Natural killer cell (primary cell): ENCODE measurements at regions not wholly inside any gene's neighbourhood (a gene's known extent, or its start where the extent isn't known, plus 50 kb on each side); places are given as distances from the start of the nearest gene placed in this dataset.
"Not testable (repeated sequence)": the region's sequence is repeated elsewhere in the genome, so short reads cannot be mapped to it uniquely, and the experiment has no call there.

ENCODE experiments used
- ATAC-seq, 3 donors: fragments of 150-1000 bp in 2 of 3; fragments of 200-7000 bp in 1 of 3; cut with Tn5 transposase; 1 replicate in 1 of 3; 2 replicates in 2 of 3; pipeline ENCODE4 v1.10.0; 2021; ENCODE audit warnings: mild to moderate bottlenecking in 2 of 3, moderate library complexity in 2 of 3
- DNase-seq, 2 donors: peaks; one replicate each; pipeline versions ENCODE4 v3.0.0 to v3.0.0-alpha.2; 2013 to 2021; ENCODE audit warnings: mixed read lengths in 1 of 2
- H3K27ac ChIP-seq: one replicate; pipeline ENCODE4 v1.5.1; 2013; ENCODE audit warnings: mild to moderate bottlenecking, low read length
- H3K27me3 ChIP-seq: one replicate; pipeline ENCODE4 v1.6.1; 2013; ENCODE audit warnings: low read length; ENCODE audit not compliant: control insufficient read depth, insufficient read depth
- H3K36me3 ChIP-seq: one replicate; pipeline ENCODE4 v1.6.1; 2013; ENCODE audit warnings: low read length; ENCODE audit not compliant: control insufficient read depth, insufficient read depth
- H3K4me1 ChIP-seq: one replicate; pipeline ENCODE4 v1.6.1; 2013; ENCODE audit warnings: low read length; ENCODE audit not compliant: control insufficient read depth, insufficient read depth
- H3K4me3 ChIP-seq: one replicate; pipeline ENCODE4 v1.5.1; 2013; ENCODE audit warnings: low read length
- H3K9me3 ChIP-seq: one replicate; pipeline ENCODE4 v1.6.1; 2013; ENCODE audit warnings: low read length; ENCODE audit not compliant: control insufficient read depth, insufficient read depth
- H3K27ac Mint-ChIP-seq, 2 donors: one replicate each; pipeline ENCODE4 v1.8.0; 2022; ENCODE audit warnings: mild to moderate bottlenecking in 2 of 2, mixed read lengths in 2 of 2, moderate library complexity in 1 of 2
- H3K27me3 Mint-ChIP-seq, 2 donors: one replicate each; pipeline ENCODE4 v1.8.0; 2022; ENCODE audit warnings: low read depth in 2 of 2, mixed read lengths in 2 of 2
- H3K36me3 Mint-ChIP-seq: one replicate; pipeline ENCODE4 v1.8.0; 2022; ENCODE audit warnings: mixed read lengths
- H3K4me1 Mint-ChIP-seq, 2 donors: one replicate each; pipeline ENCODE4 v1.8.0; 2022; ENCODE audit warnings: mixed read lengths in 2 of 2
- H3K4me3 Mint-ChIP-seq: one replicate; pipeline ENCODE4 v1.8.0; 2022; ENCODE audit warnings: mild to moderate bottlenecking, moderate library complexity, mixed read lengths
- H3K9me3 Mint-ChIP-seq, 2 donors: one replicate each; pipeline ENCODE4 v1.8.0; 2022; ENCODE audit warnings: mixed read lengths in 2 of 2
- WGBS: methylation state at CpG from one replicate; pipeline ENCODE4 v1.1.7; 2013; ENCODE audit warnings: missing lambda C conversion rate; ENCODE audit not compliant: insufficient coverage; 5-methylcytosine and 5-hydroxymethylcytosine counted together
- intact Hi-C: fragments of 100-400 bp; cut with micrococcal nuclease; formaldehyde crosslinking; loops from one replicate; pipeline ENCODE4 v1.14.2; 2022
- TF ChIP-seq, protein P1 (sequence below): fragments of 200-600 bp; IDR thresholded peaks from one replicate; pipeline ENCODE4 v1.8.0; 2022; ENCODE audit warnings: antibody characterized with exemption

DNA sequence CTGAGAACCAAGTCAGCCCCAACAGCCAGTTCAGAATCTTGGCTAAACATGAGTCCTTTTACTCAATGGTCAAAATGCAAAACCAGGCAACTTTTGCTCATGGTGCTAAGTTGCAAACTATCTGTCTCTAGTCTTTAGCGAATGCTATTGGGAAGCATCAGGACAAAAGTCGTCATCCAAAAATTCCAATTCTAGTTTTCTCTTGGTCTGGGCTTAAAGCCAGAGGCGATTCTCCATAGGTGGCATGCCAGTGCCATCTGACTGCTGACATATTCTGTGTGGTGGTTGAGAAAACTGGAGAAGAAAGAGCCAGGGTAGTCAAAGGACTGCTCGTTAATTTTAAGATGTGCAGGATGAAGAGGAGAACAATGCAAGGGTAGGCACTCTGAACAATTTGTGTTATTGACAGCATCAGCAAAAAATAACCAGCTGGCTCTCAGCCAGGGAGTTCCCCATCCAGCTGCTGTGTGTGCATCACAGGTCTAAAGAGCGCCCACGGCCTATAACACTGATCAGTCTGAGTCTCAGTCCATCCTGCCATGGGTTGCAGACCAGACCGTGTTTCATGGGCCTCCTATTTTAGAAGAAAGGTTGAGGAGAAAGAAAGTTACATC lies 313.6 kb downstream of the ALDH8A1 start:
- TF ChIP-seq, protein P1, sequence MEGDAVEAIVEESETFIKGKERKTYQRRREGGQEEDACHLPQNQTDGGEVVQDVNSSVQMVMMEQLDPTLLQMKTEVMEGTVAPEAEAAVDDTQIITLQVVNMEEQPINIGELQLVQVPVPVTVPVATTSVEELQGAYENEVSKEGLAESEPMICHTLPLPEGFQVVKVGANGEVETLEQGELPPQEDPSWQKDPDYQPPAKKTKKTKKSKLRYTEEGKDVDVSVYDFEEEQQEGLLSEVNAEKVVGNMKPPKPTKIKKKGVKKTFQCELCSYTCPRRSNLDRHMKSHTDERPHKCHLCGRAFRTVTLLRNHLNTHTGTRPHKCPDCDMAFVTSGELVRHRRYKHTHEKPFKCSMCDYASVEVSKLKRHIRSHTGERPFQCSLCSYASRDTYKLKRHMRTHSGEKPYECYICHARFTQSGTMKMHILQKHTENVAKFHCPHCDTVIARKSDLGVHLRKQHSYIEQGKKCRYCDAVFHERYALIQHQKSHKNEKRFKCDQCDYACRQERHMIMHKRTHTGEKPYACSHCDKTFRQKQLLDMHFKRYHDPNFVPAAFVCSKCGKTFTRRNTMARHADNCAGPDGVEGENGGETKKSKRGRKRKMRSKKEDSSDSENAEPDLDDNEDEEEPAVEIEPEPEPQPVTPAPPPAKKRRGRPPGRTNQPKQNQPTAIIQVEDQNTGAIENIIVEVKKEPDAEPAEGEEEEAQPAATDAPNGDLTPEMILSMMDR: no peak
- no peak overlapping the region for H3K4me3 ChIP-seq

DNA sequence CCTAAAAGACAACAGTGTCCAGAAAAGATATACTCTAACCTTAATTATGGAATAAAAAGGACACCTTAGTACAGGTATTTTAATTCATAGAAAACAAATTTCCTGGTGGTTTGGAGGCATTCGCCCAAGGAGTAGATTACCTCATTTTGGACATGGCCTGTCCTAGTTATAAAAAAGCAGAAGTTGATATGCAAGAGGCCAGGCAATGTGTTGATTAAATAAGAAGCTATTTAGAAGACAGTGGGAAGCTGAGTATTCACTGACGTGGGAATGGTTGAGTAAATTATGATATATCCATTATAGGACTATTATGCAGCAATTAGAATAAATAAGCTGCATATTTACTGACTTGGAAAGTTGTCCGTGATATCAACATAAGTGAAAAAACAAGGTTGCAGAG lies 314.9 kb downstream of the ALDH8A1 start:
- WGBS: 90% methylated on average over 3 of the region's 3 CpGs
- no peak for ATAC-seq
- H3K36me3 Mint-ChIP-seq: no peaks in the 10 kb centered on the region

More for the DNA sequence above, 313.6 kb downstream of the ALDH8A1 start:
- Mint-ChIP-seq H3K27me3 (peaks cover 8 to 10% of the 10 kb centered on the region in 2 donors), H3K36me3 (no peaks in the 10 kb centered on the region), H3K4me3 (no peak overlapping the region), H3K27ac (no peak overlapping the region), H3K4me1 (peaks cover 14 to 17% of the 10 kb centered on the region in 2 donors), H3K9me3 (no peaks in the 10 kb centered on the region)
- no peak overlapping the region for H3K27ac ChIP-seq
- H3K4me1 ChIP-seq: peaks cover 9% of the 10 kb centered on the region
- intact Hi-C loops: no loop called here
- H3K36me3 ChIP-seq: no peaks in the 10 kb centered on the region
- H3K27me3 ChIP-seq: no peaks in the 10 kb centered on the region
- peak in 1 of 2 donors; percentile 68 for DNase-seq
- 88% methylated on average over 6 of the region's 7 CpGs for WGBS
- no peaks in the 10 kb centered on the region for H3K9me3 ChIP-seq
- no peak for ATAC-seq

DNA sequence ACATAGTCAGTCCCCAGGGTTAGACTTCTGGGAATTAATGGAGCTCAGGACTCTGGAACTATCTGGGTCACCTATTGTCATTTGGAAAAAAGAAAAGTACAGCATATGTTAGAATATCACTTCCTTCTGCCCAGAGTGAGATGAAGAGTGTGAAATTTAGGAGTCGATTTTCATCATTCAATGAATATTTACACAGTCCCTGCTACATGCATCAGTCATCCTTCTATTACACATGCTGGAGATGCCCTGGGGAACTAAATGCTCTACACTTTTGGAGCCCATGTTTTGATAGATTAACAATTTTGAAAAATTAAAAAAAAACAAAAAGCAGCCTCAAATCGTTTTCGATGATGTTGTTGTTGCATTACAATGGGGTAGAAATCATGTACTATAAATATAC lies 315.4 kb downstream of the ALDH8A1 start:
- no peak overlapping the region for H3K4me3 ChIP-seq
- no peaks in the 10 kb centered on the region for H3K9me3 ChIP-seq
- H3K36me3 Mint-ChIP-seq: no peaks in the 10 kb centered on the region
- H3K9me3 Mint-ChIP-seq: no peaks in the 10 kb centered on the region
- no peaks in the 10 kb centered on the region for H3K36me3 ChIP-seq
- H3K4me1 Mint-ChIP-seq: peaks cover 14 to 18% of the 10 kb centered on the region in 2 donors
- no peak overlapping the region for H3K4me3 Mint-ChIP-seq
- intact Hi-C loops: no loop called here
- ATAC-seq (no peak), DNase-seq (no peak)
- no peak overlapping the region for H3K27ac ChIP-seq
- H3K27ac Mint-ChIP-seq: no peak overlapping the region
- TF ChIP-seq, protein P1: no peak
- peaks cover 9% of the 10 kb centered on the region for H3K4me1 ChIP-seq
- peaks cover 4 to 6% of the 10 kb centered on the region in 2 donors for H3K27me3 Mint-ChIP-seq
- no CpG with 5 or more reads among the region's 3 CpGs for WGBS
- H3K27me3 ChIP-seq: no peaks in the 10 kb centered on the region

More for the DNA sequence above, 314.9 kb downstream of the ALDH8A1 start:
- H3K27ac ChIP-seq: no peak overlapping the region
- no peaks in the 10 kb centered on the region for H3K27me3 ChIP-seq
- peaks cover 9% of the 10 kb centered on the region for H3K4me1 ChIP-seq
- H3K36me3 ChIP-seq: no peaks in the 10 kb centered on the region
- intact Hi-C loops: no loop called here
- TF ChIP-seq, protein P1: no peak
- DNase-seq: no peak
- H3K9me3 ChIP-seq: no peaks in the 10 kb centered on the region
- peaks cover 4 to 6% of the 10 kb centered on the region in 2 donors for H3K27me3 Mint-ChIP-seq
- H3K4me3 ChIP-seq: no peak overlapping the region
- H3K27ac Mint-ChIP-seq: no peak overlapping the region
- no peaks in the 10 kb centered on the region for H3K9me3 Mint-ChIP-seq
- H3K4me3 Mint-ChIP-seq: no peak overlapping the region
- H3K4me1 Mint-ChIP-seq: peaks cover 14 to 18% of the 10 kb centered on the region in 2 donors

DNA sequence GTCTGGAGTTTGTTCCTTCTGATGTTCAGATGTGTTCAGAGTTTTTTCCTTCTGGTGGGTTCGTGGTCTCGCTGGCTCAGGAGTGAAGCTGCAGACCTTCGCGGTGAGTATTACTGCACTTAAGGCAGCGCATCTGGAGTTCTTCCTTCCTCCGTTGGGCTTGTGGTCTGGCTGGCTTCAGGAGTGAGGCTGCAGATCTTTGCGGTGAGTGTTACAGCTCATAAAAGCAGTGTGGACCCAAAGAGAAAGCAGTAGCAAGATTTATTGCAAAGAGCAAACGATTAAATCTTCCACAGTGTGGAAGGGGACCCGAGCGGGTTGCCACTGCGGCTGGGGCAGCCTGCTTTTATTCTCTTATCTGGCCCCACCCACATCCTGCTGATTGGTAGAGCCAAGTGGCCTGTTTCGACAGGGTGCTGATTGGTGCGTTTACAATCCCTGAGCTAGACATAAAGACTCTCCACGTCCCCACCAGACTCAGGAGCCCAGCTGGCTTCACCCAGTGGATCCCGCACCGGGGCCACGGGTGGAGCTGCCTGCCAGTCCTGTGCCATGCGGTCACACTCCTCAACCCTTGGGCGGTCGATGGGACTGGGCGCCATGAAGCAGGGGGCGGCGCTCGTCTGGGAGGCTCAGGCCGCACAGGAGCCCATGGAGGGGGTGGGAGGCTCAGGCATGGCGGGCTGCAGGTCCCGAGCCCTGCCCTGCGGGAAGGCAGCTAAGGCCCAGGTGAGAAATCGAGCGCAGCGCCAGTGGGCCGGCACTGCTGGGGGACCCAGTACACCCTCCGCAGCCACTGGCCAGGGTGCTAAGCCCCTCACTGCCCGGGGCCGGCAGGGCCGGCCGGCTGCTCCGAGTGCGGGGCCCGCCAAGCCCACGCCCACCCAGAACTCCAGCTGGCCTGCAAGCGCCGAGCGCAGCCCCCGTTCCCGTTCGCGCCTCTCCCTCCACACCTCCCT lies 315.3 kb upstream of the SGK1 start:
- peaks cover 8 to 13% of the 10 kb centered on the region in 2 donors for H3K27me3 Mint-ChIP-seq
- DNase-seq (peak in 1 of 2 donors; percentile 44), ATAC-seq (peak in 1 of 3 donors; percentile 30)
- H3K4me3 ChIP-seq, H3K27me3 ChIP-seq, H3K9me3 ChIP-seq, H3K27ac Mint-ChIP-seq, H3K4me1 ChIP-seq, H3K9me3 Mint-ChIP-seq, H3K27ac ChIP-seq, H3K36me3 ChIP-seq, intact Hi-C loops, H3K36me3 Mint-ChIP-seq: not testable (repeated sequence)
- H3K4me1 Mint-ChIP-seq: peaks cover 14 to 18% of the 10 kb centered on the region in 2 donors
- peak overlapping the region; percentile 82 for H3K4me3 Mint-ChIP-seq
- WGBS: 70% methylated on average over 48 of the region's 48 CpGs
